H7 (cell line): ENCODE measurements at regions not wholly inside any gene's neighbourhood (a gene's known extent, or its start where the extent isn't known, plus 50 kb on each side); places are given as distances from the start of the nearest gene placed in this dataset.

Experiments used
- DNase-seq: peaks from one replicate; pipeline ENCODE4 v3.0.0; 2012
- H3K27me3 ChIP-seq: 2 replicates; pipeline ENCODE4 v1.6.0; 2011; ENCODE audit warnings: mild to moderate bottlenecking, low read length; ENCODE audit not compliant: control insufficient read depth, insufficient read depth
- H3K36me3 ChIP-seq: replicated peaks from 2 replicates; pipeline ENCODE4 v1.5.1; 2011; ENCODE audit warnings: low read length; ENCODE audit not compliant: control insufficient read depth, insufficient read depth
- H3K4me3 ChIP-seq: 2 replicates; pipeline ENCODE4 v1.5.1; 2011; ENCODE audit warnings: low read depth, mild to moderate bottlenecking, control low read depth, low read length, moderate library complexity; ENCODE audit not compliant: insufficient read depth

- no peaks in the 10 kb centered on the region for H3K36me3 ChIP-seq
- H3K27me3 ChIP-seq, result no peaks in the 10 kb centered on the region
- H3K4me3 ChIP-seq, result no peak overlapping the region
- DNase-seq, result no peak
Measured at GRCh38 chr12:24739106-24739779, 209.7 kb downstream of the BCAT1 start.

- H3K4me3 ChIP-seq, result no peak overlapping the region
- DNase-seq, result no peak
- H3K36me3 ChIP-seq, result no peaks in the 10 kb centered on the region
- H3K27me3 ChIP-seq, result no peaks in the 10 kb centered on the region
Measured at GRCh38 chr12:24738441-24738840, 210.5 kb downstream of the BCAT1 start.

GRCh38 chr12:24731596-24731995 is 217.3 kb downstream of the BCAT1 start:
- H3K27me3 ChIP-seq, result no peaks in the 10 kb centered on the region
- H3K36me3 ChIP-seq, result no peaks in the 10 kb centered on the region
- H3K4me3 ChIP-seq, result no peak overlapping the region
- DNase-seq, result no peak

- Histone ChIP-seq H3K4me3 (no peak overlapping the region), H3K27me3 (no peaks in the 10 kb centered on the region), H3K36me3 (no peaks in the 10 kb centered on the region)
- no peak for DNase-seq
Measured at GRCh38 chr12:24730489-24730896, 218.4 kb downstream of the BCAT1 start.

GRCh38 chr12:24728826-24729225 is 220.1 kb downstream of the BCAT1 start:
- no peak for DNase-seq
- Histone ChIP-seq H3K36me3 (no peaks in the 10 kb centered on the region), H3K4me3 (no peak overlapping the region), H3K27me3 (no peaks in the 10 kb centered on the region)

- Histone ChIP-seq H3K4me3 (no peak overlapping the region), H3K36me3 (no peaks in the 10 kb centered on the region), H3K27me3 (no peaks in the 10 kb centered on the region)
- no peak for DNase-seq
Measured at GRCh38 chr12:24728366-24728765, 220.5 kb downstream of the BCAT1 start.

GRCh38 chr12:24725616-24726015 is 223.3 kb downstream of the BCAT1 start:
- DNase-seq, result no peak

GRCh38 chr12:24724814-24725213 is 224.1 kb downstream of the BCAT1 start:
- no peak for DNase-seq
- Histone ChIP-seq H3K27me3 (no peaks in the 10 kb centered on the region), H3K4me3 (no peak overlapping the region), H3K36me3 (no peaks in the 10 kb centered on the region)

More at GRCh38 chr12:24725616-24726015, 223.3 kb downstream of the BCAT1 start:
- Histone ChIP-seq H3K27me3 (no peaks in the 10 kb centered on the region), H3K36me3 (no peaks in the 10 kb centered on the region), H3K4me3 (no peak overlapping the region)

GRCh38 chr12:24723759-24724158 is 225.1 kb downstream of the BCAT1 start:
- Histone ChIP-seq H3K4me3 (no peak overlapping the region), H3K36me3 (no peaks in the 10 kb centered on the region), H3K27me3 (no peaks in the 10 kb centered on the region)
- DNase-seq, result no peak

- H3K36me3 ChIP-seq, result no peaks in the 10 kb centered on the region
- H3K4me3 ChIP-seq, result no peak overlapping the region
- no peaks in the 10 kb centered on the region for H3K27me3 ChIP-seq
- DNase-seq, result no peak
Measured at GRCh38 chr12:24721191-24721590, 227.7 kb downstream of the BCAT1 start.

- Histone ChIP-seq H3K27me3 (no peaks in the 10 kb centered on the region), H3K4me3 (no peak overlapping the region), H3K36me3 (no peaks in the 10 kb centered on the region)
- DNase-seq, result no peak
Measured at GRCh38 chr12:24719293-24719721, 229.6 kb downstream of the BCAT1 start.

- Histone ChIP-seq H3K36me3 (no peaks in the 10 kb centered on the region), H3K27me3 (no peaks in the 10 kb centered on the region), H3K4me3 (no peak overlapping the region)
- no peak for DNase-seq
Measured at GRCh38 chr12:24718617-24719016, 230.3 kb downstream of the BCAT1 start.

- Histone ChIP-seq H3K36me3 (no peaks in the 10 kb centered on the region), H3K27me3 (no peaks in the 10 kb centered on the region), H3K4me3 (no peak overlapping the region)
- DNase-seq, result no peak
Measured at GRCh38 chr12:24714237-24714636, 234.7 kb downstream of the BCAT1 start.

GRCh38 chr12:24711056-24712008 is 237.6 kb downstream of the BCAT1 start:
- no peak overlapping the region for H3K4me3 ChIP-seq
- no peaks in the 10 kb centered on the region for H3K36me3 ChIP-seq
- H3K27me3 ChIP-seq, result no peaks in the 10 kb centered on the region
- no peak for DNase-seq

- no peaks in the 10 kb centered on the region for H3K36me3 ChIP-seq
- no peak for DNase-seq
- no peaks in the 10 kb centered on the region for H3K27me3 ChIP-seq
- H3K4me3 ChIP-seq, result no peak overlapping the region
Measured at GRCh38 chr12:24709216-24709615, 239.7 kb downstream of the BCAT1 start.
